ENCODE measurements at regions not wholly inside any gene's neighbourhood (a gene's known extent, or its start where the extent isn't known, plus 50 kb on each side); places are given as distances from the start of the nearest gene placed in this dataset.
"Not testable (repeated sequence)": the region's sequence is repeated elsewhere in the genome, so short reads cannot be mapped to it uniquely, and the experiment has no call there.

- no peak for DNase-seq (ENCODE audit: low spot score)
These were observed 82.5 kb upstream of the CREB5 start for GRCh38 chr7:28329661-28330363.

GRCh38 chr7:28330384-28331070, 81.8 kb upstream of the CREB5 start:
- no peak for DNase-seq (ENCODE audit: low spot score)

- no peak for DNase-seq (ENCODE audit: low spot score)
These were observed 80.3 kb upstream of the CREB5 start for GRCh38 chr7:28332046-28332445.

- not testable (repeated sequence) for DNase-seq (ENCODE audit: low spot score)
These were observed 78.8 kb upstream of the CREB5 start for GRCh38 chr7:28333548-28333947.

- no peak for DNase-seq (ENCODE audit: low spot score)
These were observed 75.5 kb upstream of the CREB5 start for GRCh38 chr7:28336806-28337205.

GRCh38 chr7:28338041-28338440, 74.3 kb upstream of the CREB5 start:
- no peak for DNase-seq (ENCODE audit: low spot score)

GRCh38 chr7:28343462-28343861, 68.9 kb upstream of the CREB5 start:
- DNase-seq (ENCODE audit: low spot score): no peak

GRCh38 chr7:28346256-28346655, 66.1 kb upstream of the CREB5 start:
- no peak for DNase-seq (ENCODE audit: low spot score)

GRCh38 chr7:28346676-28347363, 65.5 kb upstream of the CREB5 start:
- DNase-seq (ENCODE audit: low spot score): no peak

GRCh38 chr7:28347475-28348318, 64.6 kb upstream of the CREB5 start:
- DNase-seq (ENCODE audit: low spot score): peak; percentile 73

GRCh38 chr7:28348636-28349035, 63.7 kb upstream of the CREB5 start:
- DNase-seq (ENCODE audit: low spot score): no peak

- no peak for DNase-seq (ENCODE audit: low spot score)
These were observed 62.7 kb upstream of the CREB5 start for GRCh38 chr7:28349637-28350036.

GRCh38 chr7:28350662-28351061, 61.7 kb upstream of the CREB5 start:
- no peak for DNase-seq (ENCODE audit: low spot score)

- no peak for DNase-seq (ENCODE audit: low spot score)
These were observed 60.9 kb upstream of the CREB5 start for GRCh38 chr7:28351450-28351849.

GRCh38 chr7:28354601-28355402, 57.5 kb upstream of the CREB5 start:
- no peak for DNase-seq (ENCODE audit: low spot score)

GRCh38 chr7:28355635-28356319, 56.5 kb upstream of the CREB5 start:
- no peak for DNase-seq (ENCODE audit: low spot score)

GRCh38 chr7:28356619-28357018, 55.7 kb upstream of the CREB5 start:
- DNase-seq (ENCODE audit: low spot score): no peak

- no peak for DNase-seq (ENCODE audit: low spot score)
These were observed 53.9 kb upstream of the CREB5 start for GRCh38 chr7:28358423-28358868.

GRCh38 chr7:28360739-28361138, 51.6 kb upstream of the CREB5 start:
- no peak for DNase-seq (ENCODE audit: low spot score)

GRCh38 chr7:28361551-28361950, 50.8 kb upstream of the CREB5 start:
- no peak for DNase-seq (ENCODE audit: low spot score)

- no peak for DNase-seq (ENCODE audit: low spot score)
These were observed 50.1 kb upstream of the CREB5 start for GRCh38 chr7:28362182-28362581.

Data from left forelimb (tissue), 1 donor.